Activated B cell treated with CpG ODN at 0.5 μM for 24 hours (primary cell): ENCODE measurements at regions not wholly inside any gene's neighbourhood (a gene's known extent, or its start where the extent isn't known, plus 50 kb on each side); places are given as distances from the start of the nearest gene placed in this dataset.

Source experiments
- ATAC-seq: fragments of 200-7000 bp; cut with Tn5 transposase; one replicate; pipeline ENCODE4 v1.10.0; 2021; ENCODE audit warnings: low read depth, mild to moderate bottlenecking, moderate library complexity
- CTCF ChIA-PET: fragments of 350-600 bp; sonication (Branson Sonifier 250); formaldehyde crosslinking; loops from one replicate; lab custom pipeline; 2021; ENCODE audit warnings: antibody characterized with exemption; lab: Charles Lee
- POLR2A ChIA-PET: fragments of 350-600 bp; sonication (Branson Sonifier 250); formaldehyde crosslinking; loops from one replicate; lab custom pipeline; 2021; ENCODE audit warnings: antibody characterized with exemption; lab: Charles Lee
- DNase-seq: peaks from one replicate; pipeline ENCODE4 v3.0.0; 2022
- H3K27ac Mint-ChIP-seq: one replicate; pipeline ENCODE4 v1.8.0; 2020; ENCODE audit warnings: mixed read lengths
- H3K27me3 Mint-ChIP-seq: one replicate; pipeline ENCODE4 v1.8.0; 2021; ENCODE audit warnings: mixed read lengths
- H3K36me3 Mint-ChIP-seq: one replicate; pipeline ENCODE4 v1.8.0; 2021; ENCODE audit warnings: low read depth, mixed read lengths
- H3K4me1 Mint-ChIP-seq: one replicate; pipeline ENCODE4 v1.8.0; 2021; ENCODE audit warnings: mixed read lengths
- H3K4me3 Mint-ChIP-seq: one replicate; pipeline ENCODE4 v1.8.0; 2020; ENCODE audit warnings: mild to moderate bottlenecking, mixed read lengths
- H3K9me3 Mint-ChIP-seq: one replicate; pipeline ENCODE4 v1.8.0; 2020; ENCODE audit warnings: mixed read lengths
- intact Hi-C: fragments of 100-400 bp; cut with micrococcal nuclease; formaldehyde crosslinking; loops from one replicate; pipeline ENCODE4 v1.15.1; 2024
- TF ChIP-seq, protein P1 (sequence below): fragments of 200-600 bp; IDR thresholded peaks from one replicate; pipeline ENCODE4 v1.8.0; 2022; ENCODE audit warnings: antibody characterized with exemption, mild to moderate bottlenecking

DNA sequence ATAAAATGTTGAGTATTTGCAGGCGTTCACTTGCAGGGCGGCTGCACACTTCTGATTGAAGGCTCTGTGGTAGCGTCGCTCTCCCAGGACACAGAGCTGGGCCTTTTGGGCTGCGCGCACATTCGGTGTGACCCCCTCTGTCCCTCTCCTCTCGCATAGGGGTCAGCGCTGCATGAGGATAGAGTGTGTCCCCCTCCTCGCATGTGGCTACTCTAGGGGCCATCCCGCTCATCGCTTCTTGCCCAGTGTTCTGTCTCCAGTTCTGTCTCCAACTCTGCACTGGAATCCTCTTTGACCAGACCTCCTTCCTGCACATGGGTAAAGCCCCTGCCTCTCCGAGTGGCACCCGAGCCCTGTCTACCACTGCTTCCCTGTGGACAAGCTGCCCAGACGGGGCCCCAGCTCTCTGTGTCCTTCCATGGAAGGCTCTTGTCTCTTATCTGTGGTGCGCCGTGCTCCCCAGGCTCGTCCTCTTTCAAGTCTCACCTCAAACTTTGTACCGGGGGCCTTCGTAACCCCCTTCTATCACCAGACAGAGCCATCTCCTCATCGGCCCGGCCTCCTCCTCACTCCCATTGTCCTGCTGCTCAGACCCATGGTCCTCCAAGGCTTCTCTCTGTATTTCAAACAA, 278.0 kb upstream of the HDAC4 start:
- Mint-ChIP-seq H3K27me3 (peaks cover 9% of the 10 kb centered on the region), H3K9me3 (peaks cover 6% of the 10 kb centered on the region), H3K4me3 (no peak overlapping the region), H3K4me1 (no peaks in the 10 kb centered on the region), H3K36me3 (no peaks in the 10 kb centered on the region), H3K27ac (no peak overlapping the region)
- POLR2A ChIA-PET: no interaction called here
- CTCF ChIA-PET: no interaction called here
- no peak for DNase-seq
- intact Hi-C loops: no loop called here
- no peak for ATAC-seq
- TF ChIP-seq, protein P1, sequence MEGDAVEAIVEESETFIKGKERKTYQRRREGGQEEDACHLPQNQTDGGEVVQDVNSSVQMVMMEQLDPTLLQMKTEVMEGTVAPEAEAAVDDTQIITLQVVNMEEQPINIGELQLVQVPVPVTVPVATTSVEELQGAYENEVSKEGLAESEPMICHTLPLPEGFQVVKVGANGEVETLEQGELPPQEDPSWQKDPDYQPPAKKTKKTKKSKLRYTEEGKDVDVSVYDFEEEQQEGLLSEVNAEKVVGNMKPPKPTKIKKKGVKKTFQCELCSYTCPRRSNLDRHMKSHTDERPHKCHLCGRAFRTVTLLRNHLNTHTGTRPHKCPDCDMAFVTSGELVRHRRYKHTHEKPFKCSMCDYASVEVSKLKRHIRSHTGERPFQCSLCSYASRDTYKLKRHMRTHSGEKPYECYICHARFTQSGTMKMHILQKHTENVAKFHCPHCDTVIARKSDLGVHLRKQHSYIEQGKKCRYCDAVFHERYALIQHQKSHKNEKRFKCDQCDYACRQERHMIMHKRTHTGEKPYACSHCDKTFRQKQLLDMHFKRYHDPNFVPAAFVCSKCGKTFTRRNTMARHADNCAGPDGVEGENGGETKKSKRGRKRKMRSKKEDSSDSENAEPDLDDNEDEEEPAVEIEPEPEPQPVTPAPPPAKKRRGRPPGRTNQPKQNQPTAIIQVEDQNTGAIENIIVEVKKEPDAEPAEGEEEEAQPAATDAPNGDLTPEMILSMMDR: no peak

DNA sequence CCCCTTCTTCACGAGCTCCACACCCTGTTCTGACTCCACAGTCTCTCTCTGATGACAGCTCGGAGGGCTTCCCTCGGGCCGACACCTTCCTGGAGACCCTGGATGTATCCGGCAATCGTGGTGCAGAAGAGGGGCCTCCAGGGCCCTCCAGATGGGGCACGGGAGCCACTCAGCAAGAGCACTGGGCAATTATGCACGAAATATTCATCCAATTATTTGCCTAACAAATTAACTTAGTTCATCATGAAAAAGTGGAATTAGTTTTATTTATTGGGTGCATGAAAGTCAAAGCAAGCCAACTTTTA, 277.3 kb upstream of the HDAC4 start:
- peaks cover 5% of the 10 kb centered on the region for H3K9me3 Mint-ChIP-seq
- H3K36me3 Mint-ChIP-seq: no peaks in the 10 kb centered on the region
- POLR2A ChIA-PET: no interaction called here
- TF ChIP-seq, protein P1: no peak
- H3K27me3 Mint-ChIP-seq: peaks cover 7% of the 10 kb centered on the region
- CTCF ChIA-PET: no interaction called here
- no peak overlapping the region for H3K27ac Mint-ChIP-seq
- intact Hi-C loops: no loop called here
- no peaks in the 10 kb centered on the region for H3K4me1 Mint-ChIP-seq
- DNase-seq (no peak), ATAC-seq (no peak)
- H3K4me3 Mint-ChIP-seq: no peak overlapping the region

DNA sequence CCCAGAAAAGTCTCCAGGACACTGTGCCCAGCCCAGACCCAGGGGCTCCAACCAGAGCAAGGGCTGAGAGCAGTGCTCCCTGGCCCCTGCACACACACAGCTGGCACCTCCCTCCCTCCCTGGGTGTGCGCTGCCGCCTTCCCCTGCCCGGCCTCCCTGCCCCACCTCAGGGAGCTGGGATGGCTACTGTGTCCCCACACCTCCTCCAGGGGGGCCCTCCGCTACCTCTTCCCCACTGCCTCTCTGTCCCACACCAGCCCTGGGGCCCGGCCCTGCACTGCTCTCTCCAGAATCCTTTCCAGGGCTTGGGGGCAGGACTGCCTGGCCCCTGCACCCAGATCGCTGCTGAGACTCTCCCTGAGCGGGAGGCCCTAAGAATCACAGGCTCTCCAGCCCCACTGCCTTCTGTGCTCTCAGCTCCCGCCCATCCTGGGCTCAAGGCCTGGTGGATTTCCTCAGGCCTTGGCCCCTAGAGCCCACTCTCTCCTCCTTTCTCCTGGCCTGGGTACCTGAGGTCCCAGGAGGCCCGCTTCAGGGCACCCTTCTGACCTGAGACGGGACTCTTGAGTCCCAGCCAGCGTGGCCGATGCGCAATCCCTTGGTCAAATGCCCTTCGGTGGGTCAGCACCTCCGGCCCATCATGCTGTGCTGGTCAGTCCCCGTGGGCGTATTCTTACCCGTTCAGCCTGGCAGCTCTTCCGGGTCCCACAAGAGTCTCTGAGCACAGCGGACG, 276.8 kb upstream of the HDAC4 start:
- ChIA-PET CTCF (no interaction called here), POLR2A (no interaction called here)
- Mint-ChIP-seq H3K36me3 (no peaks in the 10 kb centered on the region), H3K27me3 (peaks cover 4% of the 10 kb centered on the region), H3K27ac (no peak overlapping the region), H3K4me1 (no peaks in the 10 kb centered on the region), H3K4me3 (no peak overlapping the region), H3K9me3 (peaks cover 2% of the 10 kb centered on the region)
- ATAC-seq: no peak
- DNase-seq: no peak
- intact Hi-C loops: no loop called here
- TF ChIP-seq, protein P1: no peak

DNA sequence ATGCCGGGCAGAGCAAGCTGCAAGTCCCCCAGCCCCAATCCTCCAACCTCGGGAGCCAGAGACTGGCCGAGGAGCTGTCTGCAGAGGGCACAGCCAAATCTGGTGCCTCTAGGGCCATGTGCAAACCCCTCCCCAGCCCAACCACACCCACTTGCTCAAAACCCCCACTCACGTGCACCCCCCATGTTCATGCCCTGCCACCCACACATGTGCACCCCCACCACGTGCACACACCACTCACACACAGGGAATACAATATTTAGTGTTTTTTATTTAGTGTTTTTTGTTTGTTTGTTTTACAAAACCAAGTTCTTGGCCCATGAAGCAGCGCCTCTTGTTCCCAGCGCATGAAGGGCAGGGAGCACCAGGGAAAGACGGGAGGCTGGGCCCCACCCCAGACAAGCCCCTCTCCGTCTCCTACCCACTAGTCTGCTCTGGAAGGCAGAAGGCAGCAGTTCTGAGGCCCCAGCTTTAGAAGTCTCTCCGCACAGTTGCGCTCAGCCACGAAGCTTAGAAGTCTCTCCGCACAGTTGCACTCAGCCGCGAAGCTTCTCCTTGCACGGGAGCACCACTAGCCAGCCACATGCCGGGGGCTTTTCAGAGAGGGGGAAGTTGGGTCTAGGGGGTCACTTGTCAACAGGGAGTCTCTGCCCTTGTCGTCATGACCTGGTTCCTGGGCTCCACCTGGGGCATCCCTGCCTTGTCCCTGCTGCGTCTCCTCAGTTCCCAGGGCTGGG, 276.1 kb upstream of the HDAC4 start:
- H3K4me1 Mint-ChIP-seq: no peaks in the 10 kb centered on the region
- no peak overlapping the region for H3K27ac Mint-ChIP-seq
- intact Hi-C loops: no loop called here
- ChIA-PET POLR2A (no interaction called here), CTCF (no interaction called here)
- peaks cover 3% of the 10 kb centered on the region for H3K27me3 Mint-ChIP-seq
- ATAC-seq (no peak), DNase-seq (no peak)
- TF ChIP-seq, protein P1: no peak
- H3K36me3 Mint-ChIP-seq: no peaks in the 10 kb centered on the region
- H3K9me3 Mint-ChIP-seq: no peaks in the 10 kb centered on the region
- H3K4me3 Mint-ChIP-seq: no peak overlapping the region
